Breast epithelium (tissue), 4 donors: ENCODE measurements at regions not wholly inside any gene's neighbourhood (a gene's known extent, or its start where the extent isn't known, plus 50 kb on each side); places are given as distances from the start of the nearest gene placed in this dataset.

Source experiments
- DNase-seq, 2 donors: peaks; one replicate each; pipeline ENCODE4 v3.0.0-alpha.2; 2019; ENCODE audit warnings: low spot score in 2 of 2
- H3K27ac ChIP-seq, 2 donors: fragments of 200-600 bp; sonication (generic) in 1 of 2; one replicate each; pipeline ENCODE4 v1.5.1; 2016 to 2019; ENCODE audit warnings: mild to moderate bottlenecking in 1 of 2
- H3K27me3 ChIP-seq, 2 donors: fragments of 200-600 bp; sonication (generic) in 1 of 2; one replicate each; pipeline versions ENCODE4 v1.5.1 to v1.6.0; 2017 to 2019; ENCODE audit warnings: control low read depth in 1 of 2, mild to moderate bottlenecking in 1 of 2
- H3K36me3 ChIP-seq: fragments of 200-600 bp; one replicate; pipeline ENCODE4 v1.5.1; 2019
- H3K4me1 ChIP-seq, 2 donors: fragments of 200-600 bp; sonication (generic); one replicate each; pipeline ENCODE4 v1.5.1; 2016 to 2019; ENCODE audit warnings: control low read depth in 1 of 2
- H3K4me3 ChIP-seq, 3 donors: fragments of 200-600 bp; sonication (generic); 1 replicate in 2 of 3; 2 replicates in 1 of 3; pipeline ENCODE4 v1.5.1; 2016 to 2019; ENCODE audit warnings: mild to moderate bottlenecking in 3 of 3, moderate library complexity in 2 of 3
- H3K9me3 ChIP-seq, 2 donors: fragments of 200-600 bp; sonication (generic) in 1 of 2; one replicate each; pipeline ENCODE4 v1.5.1; 2016 to 2019; ENCODE audit warnings: control low read depth in 1 of 2
- CTCF ChIP-seq, 3 donors: fragments of 450-650 bp; IDR thresholded peaks; one replicate each; pipeline ENCODE4 v1.5.1; 2016 to 2017; ENCODE audit warnings: antibody characterized with exemption in 3 of 3, mild to moderate bottlenecking in 3 of 3, moderate library complexity in 3 of 3
- POLR2A ChIP-seq: fragments of 450-650 bp; IDR thresholded peaks from one replicate; pipeline ENCODE4 v1.6.1; 2016; ENCODE audit warnings: antibody characterized with exemption, mild to moderate bottlenecking, moderate library complexity
- POLR2AphosphoS5 ChIP-seq, 3 donors: sonication (generic); formaldehyde crosslinking; IDR thresholded peaks; one replicate each; pipeline ENCODE4 v1.6.1; 2017; ENCODE audit warnings: antibody characterized with exemption in 3 of 3
- intact Hi-C: fragments of 100-400 bp; cut with DNase I; formaldehyde crosslinking; loops from one replicate; pipeline ENCODE4 v1.15.1; 2023; ENCODE audit warnings: low total_unique reads

DNA sequence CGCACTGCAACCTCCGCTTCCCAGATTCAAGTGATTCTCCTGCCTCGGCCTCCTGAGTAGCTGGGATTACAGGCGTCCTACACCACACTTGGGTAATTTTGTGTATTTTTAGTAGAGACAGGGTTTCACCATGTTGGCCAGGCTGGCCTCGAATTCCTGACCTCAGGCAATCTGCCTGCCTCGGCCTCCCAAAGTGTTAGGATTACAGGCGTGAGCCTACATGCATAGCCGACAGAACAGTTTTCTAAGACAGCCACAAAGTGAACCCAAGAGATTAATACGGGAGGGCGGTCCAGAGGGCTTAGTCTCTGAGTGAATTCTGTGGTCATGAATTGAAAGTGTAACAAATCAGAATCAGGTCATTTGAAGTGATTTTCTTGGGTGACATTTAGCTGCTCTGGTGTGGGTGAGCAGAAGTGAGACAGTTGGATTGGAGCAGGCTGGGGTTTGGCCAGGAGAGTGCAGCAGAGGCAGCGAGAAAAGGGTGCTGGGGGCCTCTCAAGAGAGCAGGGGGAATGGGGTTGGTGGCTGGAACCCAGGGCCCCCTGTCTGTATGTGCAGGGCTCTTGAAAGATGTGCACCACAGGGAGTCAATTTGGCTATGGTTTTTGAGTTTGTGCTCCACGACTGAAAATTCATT is 231.4 kb upstream of the WSCD1 start:
- intact Hi-C loops = no loop called here
- Histone ChIP-seq H3K4me1 (no peaks in the 10 kb centered on the region), H3K27me3 (no peaks in the 10 kb centered on the region), H3K4me3 (no peak overlapping the region), H3K36me3 (no peaks in the 10 kb centered on the region), H3K27ac (no peak overlapping the region), H3K9me3 (no peaks in the 10 kb centered on the region)
- TF ChIP-seq POLR2A (no peak), CTCF (IDR thresholded peaks at IDR 0.05) (no peak), POLR2AphosphoS5 (IDR thresholded peaks at IDR 0.05) (no peak)
- no peak for DNase-seq

- TF ChIP-seq CTCF (IDR thresholded peaks at IDR 0.05) (no peak), POLR2AphosphoS5 (IDR thresholded peaks at IDR 0.05) (no peak), POLR2A (no peak)
- H3K9me3 ChIP-seq = no peaks in the 10 kb centered on the region
- intact Hi-C loops = no loop called here
These were observed 229.2 kb upstream of the WSCD1 start for GRCh38 chr17:5840811-5841446.

GRCh38 chr17:5841862-5842261 is 228.3 kb upstream of the WSCD1 start:
- Histone ChIP-seq H3K4me3 (no peak overlapping the region), H3K36me3 (no peaks in the 10 kb centered on the region), H3K4me1 (no peaks in the 10 kb centered on the region), H3K27me3 (no peaks in the 10 kb centered on the region), H3K27ac (no peak overlapping the region), H3K9me3 (no peaks in the 10 kb centered on the region)
- intact Hi-C loops = no loop called here
- no peak for DNase-seq
- TF ChIP-seq POLR2A (no peak), CTCF (IDR thresholded peaks at IDR 0.05) (no peak), POLR2AphosphoS5 (IDR thresholded peaks at IDR 0.05) (no peak)

More at GRCh38 chr17:5840811-5841446, 229.2 kb upstream of the WSCD1 start:
- no peaks in the 10 kb centered on the region for H3K4me1 ChIP-seq
- no peak for DNase-seq
- no peak overlapping the region for H3K27ac ChIP-seq
- no peaks in the 10 kb centered on the region for H3K36me3 ChIP-seq
- H3K27me3 ChIP-seq = no peaks in the 10 kb centered on the region
- H3K4me3 ChIP-seq = no peak overlapping the region

GRCh38 chr17:5843366-5844026 is 226.7 kb upstream of the WSCD1 start:
- Histone ChIP-seq H3K27me3 (no peaks in the 10 kb centered on the region), H3K27ac (no peak overlapping the region), H3K4me1 (no peaks in the 10 kb centered on the region), H3K36me3 (no peaks in the 10 kb centered on the region), H3K4me3 (no peak overlapping the region), H3K9me3 (no peaks in the 10 kb centered on the region)
- intact Hi-C loops = no loop called here
- TF ChIP-seq POLR2A (no peak), CTCF (IDR thresholded peaks at IDR 0.05) (no peak), POLR2AphosphoS5 (IDR thresholded peaks at IDR 0.05) (no peak)
- DNase-seq = no peak

- TF ChIP-seq CTCF (IDR thresholded peaks at IDR 0.05) (no peak), POLR2A (no peak), POLR2AphosphoS5 (IDR thresholded peaks at IDR 0.05) (no peak)
- no peak overlapping the region for H3K27ac ChIP-seq
- DNase-seq = no peak
- intact Hi-C loops = no loop called here
- no peaks in the 10 kb centered on the region for H3K27me3 ChIP-seq
- no peaks in the 10 kb centered on the region for H3K9me3 ChIP-seq
- H3K4me1 ChIP-seq = no peaks in the 10 kb centered on the region
- no peak overlapping the region for H3K4me3 ChIP-seq
- H3K36me3 ChIP-seq = no peaks in the 10 kb centered on the region
These were observed 224.2 kb upstream of the WSCD1 start for GRCh38 chr17:5846001-5846400.
